ENCODE measurements at regions not wholly inside any gene's neighbourhood (a gene's known extent, or its start where the extent isn't known, plus 50 kb on each side); places are given as distances from the start of the nearest gene placed in this dataset.

DNA sequence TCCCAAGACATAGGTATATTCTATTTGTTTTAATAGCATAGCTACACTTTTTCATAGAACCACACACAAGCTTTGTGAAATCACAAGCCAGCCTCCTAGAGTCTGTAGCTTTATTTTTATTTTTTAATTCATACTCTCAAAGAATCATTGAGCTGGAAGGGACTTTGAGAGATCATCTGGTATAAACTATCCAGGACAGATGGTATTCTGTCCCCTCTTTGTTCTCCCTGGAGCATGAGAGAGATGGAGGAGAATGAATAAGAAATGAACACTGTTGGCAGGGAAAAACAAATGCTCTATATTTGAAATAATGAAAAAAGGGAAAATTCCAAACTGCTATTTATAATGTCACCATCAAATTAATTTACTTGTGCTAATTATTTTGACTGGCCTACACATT, 338.7 kb upstream of the IL12A start:
- Histone ChIP-seq H3K4me3 (no peak overlapping the region), H3K27ac (no peak overlapping the region)
- TF ChIP-seq, protein P1, sequence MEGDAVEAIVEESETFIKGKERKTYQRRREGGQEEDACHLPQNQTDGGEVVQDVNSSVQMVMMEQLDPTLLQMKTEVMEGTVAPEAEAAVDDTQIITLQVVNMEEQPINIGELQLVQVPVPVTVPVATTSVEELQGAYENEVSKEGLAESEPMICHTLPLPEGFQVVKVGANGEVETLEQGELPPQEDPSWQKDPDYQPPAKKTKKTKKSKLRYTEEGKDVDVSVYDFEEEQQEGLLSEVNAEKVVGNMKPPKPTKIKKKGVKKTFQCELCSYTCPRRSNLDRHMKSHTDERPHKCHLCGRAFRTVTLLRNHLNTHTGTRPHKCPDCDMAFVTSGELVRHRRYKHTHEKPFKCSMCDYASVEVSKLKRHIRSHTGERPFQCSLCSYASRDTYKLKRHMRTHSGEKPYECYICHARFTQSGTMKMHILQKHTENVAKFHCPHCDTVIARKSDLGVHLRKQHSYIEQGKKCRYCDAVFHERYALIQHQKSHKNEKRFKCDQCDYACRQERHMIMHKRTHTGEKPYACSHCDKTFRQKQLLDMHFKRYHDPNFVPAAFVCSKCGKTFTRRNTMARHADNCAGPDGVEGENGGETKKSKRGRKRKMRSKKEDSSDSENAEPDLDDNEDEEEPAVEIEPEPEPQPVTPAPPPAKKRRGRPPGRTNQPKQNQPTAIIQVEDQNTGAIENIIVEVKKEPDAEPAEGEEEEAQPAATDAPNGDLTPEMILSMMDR (IDR thresholded peaks at IDR 0.05), result no peak
- no peak for DNase-seq (ENCODE audit: low spot score)

GRCh38 chr3:159650726-159651125, 337.9 kb upstream of the IL12A start:
- Histone ChIP-seq H3K4me3 (no peak overlapping the region), H3K27ac (no peak overlapping the region)
- TF ChIP-seq, protein P1 (IDR thresholded peaks at IDR 0.05), result no peak
- no peak for DNase-seq (ENCODE audit: low spot score)

DNA sequence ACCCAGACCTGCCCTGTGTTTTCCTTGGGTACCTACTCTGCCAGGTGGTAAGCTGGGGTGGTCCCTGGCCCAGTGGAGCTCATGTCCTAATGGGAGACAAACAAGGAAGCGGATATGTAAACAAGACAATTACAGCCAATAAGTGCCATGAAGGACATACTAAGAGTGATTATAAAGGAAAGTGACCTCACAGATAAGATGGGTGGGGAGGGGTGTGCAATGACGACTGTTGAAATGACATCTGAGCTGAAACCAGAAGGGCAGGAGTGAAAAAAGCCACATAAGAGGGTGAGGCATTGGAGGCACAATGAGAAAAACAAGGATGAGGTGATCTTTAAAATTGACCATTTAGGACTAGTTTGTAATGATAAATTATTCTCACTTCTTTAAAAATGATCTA, 336.2 kb upstream of the IL12A start:
- TF ChIP-seq, protein P1 (IDR thresholded peaks at IDR 0.05), result no peak
- no peak overlapping the region for H3K27ac ChIP-seq
- DNase-seq (ENCODE audit: low spot score), result no peak
- no peak overlapping the region for H3K4me3 ChIP-seq

DNA sequence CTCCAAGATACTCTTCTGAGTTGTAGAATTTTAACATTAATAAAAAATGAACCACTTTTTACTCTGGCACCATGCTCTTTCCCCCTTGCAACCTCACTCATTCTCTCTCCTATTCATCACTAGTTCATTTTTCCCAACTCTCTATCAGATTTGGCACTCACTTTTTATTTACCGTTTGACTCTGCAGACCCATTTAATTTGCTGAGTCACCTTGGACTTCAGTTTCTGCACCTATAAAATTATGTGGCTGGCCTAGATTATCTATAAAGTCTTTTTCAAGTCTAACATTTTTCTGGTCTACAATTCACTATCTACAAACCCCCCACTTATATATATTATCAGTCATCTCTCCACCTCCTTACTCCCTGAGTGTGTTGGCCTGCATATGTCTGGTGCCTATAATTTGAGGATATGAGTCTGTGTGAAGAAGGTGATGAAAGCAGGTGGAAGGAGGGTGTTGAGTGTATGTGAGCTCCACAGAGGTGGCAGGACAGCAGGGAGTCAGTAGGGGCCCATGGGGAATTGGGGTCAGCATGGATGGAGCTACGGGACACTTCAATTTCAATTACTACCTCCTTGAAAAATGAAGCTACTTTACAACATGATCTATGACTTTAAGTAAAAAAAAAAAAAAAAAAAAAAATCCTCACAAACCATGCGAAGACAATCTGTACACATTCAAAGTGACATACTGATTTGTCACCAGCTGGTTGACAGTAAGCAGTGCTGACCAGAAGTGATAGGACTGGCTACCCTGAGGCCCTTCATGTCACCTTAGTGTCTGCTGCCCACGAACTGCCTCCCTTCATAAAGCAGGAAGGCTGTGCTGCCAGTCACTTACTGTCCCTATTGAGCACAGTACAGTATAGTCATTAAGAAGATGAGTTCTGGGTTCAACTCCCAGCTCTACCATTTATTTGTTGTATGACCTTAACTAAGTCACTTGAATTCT, 334.2 kb upstream of the IL12A start:
- TF ChIP-seq, protein P1 (IDR thresholded peaks at IDR 0.05), result no peak
- Histone ChIP-seq H3K4me3 (no peak overlapping the region), H3K27ac (no peak overlapping the region)
- no peak for DNase-seq (ENCODE audit: low spot score)

DNA sequence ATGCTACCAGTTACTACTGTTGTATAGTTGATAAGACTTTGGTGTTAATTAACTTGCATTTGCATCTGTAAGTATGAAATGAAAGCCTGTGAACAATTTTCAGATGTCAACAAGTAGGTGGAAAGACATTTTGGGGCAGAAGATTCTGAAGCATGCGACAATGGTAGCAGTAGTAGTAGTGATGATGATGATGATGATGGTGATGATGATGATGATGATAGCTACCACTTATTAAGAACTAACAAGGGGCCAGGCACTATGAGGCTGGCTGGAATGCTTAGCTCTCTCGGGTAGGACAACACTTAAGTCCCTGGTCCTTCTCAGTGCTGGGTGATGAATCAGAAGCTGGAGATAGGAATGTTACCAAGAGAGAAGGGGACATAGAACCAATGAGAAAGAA, 333.4 kb upstream of the IL12A start:
- Histone ChIP-seq H3K4me3 (no peak overlapping the region), H3K27ac (no peak overlapping the region)
- DNase-seq (ENCODE audit: low spot score), result no peak
- TF ChIP-seq, protein P1 (IDR thresholded peaks at IDR 0.05), result no peak

DNA sequence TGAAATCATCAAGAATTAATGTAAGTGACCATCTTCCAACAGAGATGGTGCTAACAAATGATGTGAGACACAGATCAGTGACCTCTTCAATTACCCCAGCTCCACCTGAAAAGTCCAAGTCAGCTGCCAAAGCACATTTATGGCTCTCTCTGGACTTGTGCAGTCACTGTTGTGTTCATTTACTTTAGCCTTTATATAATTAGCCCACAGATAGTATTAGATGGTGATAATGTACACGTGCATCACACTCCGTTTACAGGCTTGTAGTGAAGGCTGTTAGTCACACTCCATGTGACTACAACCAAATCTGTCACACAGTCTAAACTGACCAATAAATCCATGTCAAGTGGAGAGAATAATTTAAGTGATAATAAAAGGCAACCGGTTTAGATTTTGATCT, 331.5 kb upstream of the IL12A start:
- TF ChIP-seq, protein P1 (IDR thresholded peaks at IDR 0.05), result no peak
- H3K4me3 ChIP-seq, result no peak overlapping the region
- DNase-seq (ENCODE audit: low spot score), result no peak
- no peak overlapping the region for H3K27ac ChIP-seq

DNA sequence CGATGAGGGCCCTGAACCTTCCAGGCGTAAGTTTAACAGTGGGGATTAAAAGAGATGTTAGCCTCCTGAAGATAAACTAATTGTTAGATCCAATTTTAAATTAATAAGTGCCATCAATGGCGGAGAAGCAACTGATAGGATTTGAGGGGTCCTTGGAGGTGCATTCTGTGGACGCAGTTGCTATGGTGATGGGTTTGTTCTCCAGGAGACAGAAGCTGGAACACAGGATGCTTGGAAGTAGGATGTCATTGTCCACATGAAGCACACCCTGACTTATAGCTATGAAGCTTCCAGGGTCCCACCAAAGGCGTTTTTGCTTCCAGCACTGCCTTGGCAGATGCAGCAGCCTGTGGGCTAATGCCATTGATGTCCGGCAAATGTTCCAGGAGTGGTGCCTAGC, 331.0 kb upstream of the IL12A start:
- no peak overlapping the region for H3K27ac ChIP-seq
- no peak overlapping the region for H3K4me3 ChIP-seq
- no peak for DNase-seq (ENCODE audit: low spot score)
- TF ChIP-seq, protein P1 (IDR thresholded peaks at IDR 0.05), result no peak

Measured in coronary artery (tissue), 2 donors.